DOHH2 (cell line): ENCODE measurements at regions not wholly inside any gene's neighbourhood (a gene's known extent, or its start where the extent isn't known, plus 50 kb on each side); places are given as distances from the start of the nearest gene placed in this dataset.

ENCODE experiments used
- H3F3A ChIP-seq: fragments of 200-600 bp; sonication (generic), shearing (Covaris generic); 2 replicates; pipeline ENCODE4 v1.6.0; 2016; ENCODE audit warnings: antibody characterized with exemption, mild to moderate bottlenecking; ENCODE audit not compliant: control insufficient read depth, insufficient read depth
- H3K27ac ChIP-seq: fragments of 200-600 bp; sonication (generic); 2 replicates; pipeline ENCODE4 v1.5.1; 2014; ENCODE audit warnings: low read depth, mild to moderate bottlenecking, low read length, moderate library complexity
- H3K27me3 ChIP-seq: fragments of 200-600 bp; sonication (generic); 2 replicates; pipeline ENCODE4 v1.6.1; 2014; ENCODE audit warnings: mild to moderate bottlenecking, low read length, mixed read lengths; ENCODE audit not compliant: control insufficient read depth
- H3K36me3 ChIP-seq: fragments of 200-600 bp; sonication (generic); 2 replicates; pipeline ENCODE4 v1.6.1; 2014; ENCODE audit warnings: mild to moderate bottlenecking, low read length, moderate library complexity, mixed read lengths; ENCODE audit not compliant: control insufficient read depth
- H3K4me1 ChIP-seq: fragments of 200-600 bp; sonication (generic); 2 replicates; pipeline ENCODE4 v1.6.1; 2014; ENCODE audit warnings: mild to moderate bottlenecking, low read length, mixed read lengths; ENCODE audit not compliant: control insufficient read depth
- H3K4me2 ChIP-seq: fragments of 200-600 bp; sonication (generic); 2 replicates; pipeline ENCODE4 v1.6.0; 2014; ENCODE audit warnings: mild to moderate bottlenecking, low read length, moderate library complexity
- H3K4me3 ChIP-seq: fragments of 200-600 bp; sonication (generic); 2 replicates; pipeline ENCODE4 v1.5.1; 2014; ENCODE audit warnings: mild to moderate bottlenecking, low read length, mixed read lengths
- H3K79me2 ChIP-seq: fragments of 200-600 bp; sonication (generic); 2 replicates; pipeline ENCODE4 v1.6.1; 2014; ENCODE audit warnings: mild to moderate bottlenecking, low read length, mixed read lengths; ENCODE audit not compliant: control insufficient read depth
- H3K9me2 ChIP-seq: fragments of 200-600 bp; sonication (generic); replicated peaks from 2 replicates; pipeline ENCODE4 v1.6.1; 2014; ENCODE audit warnings: mild to moderate bottlenecking, low read length, mixed read lengths; ENCODE audit not compliant: control insufficient read depth
- H3K9me3 ChIP-seq: fragments of 200-600 bp; sonication (generic); 2 replicates; pipeline ENCODE4 v1.6.1; 2014; ENCODE audit warnings: antibody characterized with exemption, low read length, mixed read lengths; ENCODE audit not compliant: control insufficient read depth, insufficient read depth
- H4K20me1 ChIP-seq: fragments of 200-600 bp; sonication (generic); 2 replicates; pipeline ENCODE4 v1.6.0; 2014; ENCODE audit warnings: low read depth, mild to moderate bottlenecking, antibody characterized with exemption, low read length, moderate library complexity; ENCODE audit not compliant: control insufficient read depth, insufficient read depth
- EZH2phosphoT487 ChIP-seq: fragments of 200-600 bp; sonication (generic); IDR thresholded peaks from 2 replicates; pipeline ENCODE4 v1.6.1; 2017; ENCODE audit warnings: borderline replicate concordance, mild to moderate bottlenecking, antibody characterized with exemption, low read length, moderate library complexity, mixed read lengths
- TF ChIP-seq, protein P1 (sequence below): fragments of 200-600 bp; sonication (generic); IDR thresholded peaks from one replicate; pipeline ENCODE4 v1.5.1; 2014; ENCODE audit warnings: antibody characterized with exemption, mild to moderate bottlenecking, low read depth, low read length; ENCODE audit not compliant: poor library complexity, severe bottlenecking

DNA sequence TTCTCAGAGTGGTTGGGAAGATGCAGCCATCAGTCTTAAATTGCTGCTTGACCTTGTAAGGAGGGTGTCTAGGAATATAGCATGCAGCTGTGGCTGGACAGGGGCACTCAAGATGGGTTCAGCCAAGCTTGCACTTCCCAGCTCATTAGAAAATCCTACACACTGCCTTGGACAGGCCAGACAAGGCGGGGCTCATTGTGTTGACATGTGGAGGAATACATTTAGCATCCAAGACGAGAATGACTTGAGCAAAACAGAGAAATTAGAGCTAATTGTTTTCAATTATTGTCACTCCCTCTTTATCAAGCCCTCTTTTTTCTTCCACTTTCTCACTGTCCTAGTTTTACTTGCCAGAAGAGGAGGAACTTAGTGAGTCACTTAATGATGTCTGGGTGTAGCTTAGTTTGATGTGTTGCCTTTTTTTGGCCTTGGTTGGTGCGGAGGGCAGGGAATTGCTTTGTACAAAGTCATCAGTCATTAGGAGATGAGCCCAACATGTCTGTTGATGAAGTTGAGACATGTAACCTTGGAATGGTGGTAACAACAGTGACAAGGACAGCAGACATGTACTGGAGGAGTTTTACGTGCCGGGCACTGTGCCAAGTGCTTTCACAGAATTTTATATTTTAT, 1219.3 kb upstream of the WWC1 start:
- TF ChIP-seq, protein P1, sequence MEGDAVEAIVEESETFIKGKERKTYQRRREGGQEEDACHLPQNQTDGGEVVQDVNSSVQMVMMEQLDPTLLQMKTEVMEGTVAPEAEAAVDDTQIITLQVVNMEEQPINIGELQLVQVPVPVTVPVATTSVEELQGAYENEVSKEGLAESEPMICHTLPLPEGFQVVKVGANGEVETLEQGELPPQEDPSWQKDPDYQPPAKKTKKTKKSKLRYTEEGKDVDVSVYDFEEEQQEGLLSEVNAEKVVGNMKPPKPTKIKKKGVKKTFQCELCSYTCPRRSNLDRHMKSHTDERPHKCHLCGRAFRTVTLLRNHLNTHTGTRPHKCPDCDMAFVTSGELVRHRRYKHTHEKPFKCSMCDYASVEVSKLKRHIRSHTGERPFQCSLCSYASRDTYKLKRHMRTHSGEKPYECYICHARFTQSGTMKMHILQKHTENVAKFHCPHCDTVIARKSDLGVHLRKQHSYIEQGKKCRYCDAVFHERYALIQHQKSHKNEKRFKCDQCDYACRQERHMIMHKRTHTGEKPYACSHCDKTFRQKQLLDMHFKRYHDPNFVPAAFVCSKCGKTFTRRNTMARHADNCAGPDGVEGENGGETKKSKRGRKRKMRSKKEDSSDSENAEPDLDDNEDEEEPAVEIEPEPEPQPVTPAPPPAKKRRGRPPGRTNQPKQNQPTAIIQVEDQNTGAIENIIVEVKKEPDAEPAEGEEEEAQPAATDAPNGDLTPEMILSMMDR: no peak
- TF ChIP-seq EZH2phosphoT487: no peak
- Histone ChIP-seq H3K27ac (no peak overlapping the region), H3K4me3 (no peak overlapping the region), H3K9me3 (no peaks in the 10 kb centered on the region), H4K20me1 (no peaks in the 10 kb centered on the region), H3K27me3 (no peaks in the 10 kb centered on the region), H3F3A (no peaks in the 10 kb centered on the region), H3K9me2 (no peaks in the 10 kb centered on the region), H3K4me2 (no peak overlapping the region), H3K4me1 (no peaks in the 10 kb centered on the region), H3K79me2 (no peaks in the 10 kb centered on the region), H3K36me3 (no peaks in the 10 kb centered on the region)

DNA sequence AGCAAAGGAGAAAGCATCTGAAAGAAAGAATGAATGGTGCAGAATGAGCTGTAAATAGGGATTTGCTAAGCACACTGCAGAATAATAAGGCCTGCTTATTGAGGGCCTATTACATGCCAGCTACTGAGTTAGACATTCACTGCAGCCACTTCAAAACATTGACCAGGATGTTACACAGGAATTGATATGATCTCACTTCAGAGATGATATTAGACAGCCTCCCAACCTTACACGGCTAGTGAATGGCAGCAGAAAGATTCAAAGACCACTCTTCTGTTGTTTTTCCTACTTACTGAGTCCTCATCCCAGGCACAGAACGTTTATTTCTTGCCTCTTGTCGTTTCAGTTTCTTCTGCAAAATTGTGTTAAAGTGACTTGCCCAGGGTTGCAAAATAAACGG, 1209.9 kb upstream of the WWC1 start:
- no peaks in the 10 kb centered on the region for H3K79me2 ChIP-seq
- no peaks in the 10 kb centered on the region for H3K9me3 ChIP-seq
- no peak for TF ChIP-seq EZH2phosphoT487
- TF ChIP-seq, protein P1: no peak
- no peaks in the 10 kb centered on the region for H3K9me2 ChIP-seq
- no peaks in the 10 kb centered on the region for H3K4me1 ChIP-seq
- no peaks in the 10 kb centered on the region for H3K27me3 ChIP-seq
- no peak overlapping the region for H3K4me3 ChIP-seq
- no peaks in the 10 kb centered on the region for H3K36me3 ChIP-seq
- H3F3A ChIP-seq: no peaks in the 10 kb centered on the region
- H4K20me1 ChIP-seq: no peaks in the 10 kb centered on the region
- H3K4me2 ChIP-seq: no peak overlapping the region
- H3K27ac ChIP-seq: no peak overlapping the region

DNA sequence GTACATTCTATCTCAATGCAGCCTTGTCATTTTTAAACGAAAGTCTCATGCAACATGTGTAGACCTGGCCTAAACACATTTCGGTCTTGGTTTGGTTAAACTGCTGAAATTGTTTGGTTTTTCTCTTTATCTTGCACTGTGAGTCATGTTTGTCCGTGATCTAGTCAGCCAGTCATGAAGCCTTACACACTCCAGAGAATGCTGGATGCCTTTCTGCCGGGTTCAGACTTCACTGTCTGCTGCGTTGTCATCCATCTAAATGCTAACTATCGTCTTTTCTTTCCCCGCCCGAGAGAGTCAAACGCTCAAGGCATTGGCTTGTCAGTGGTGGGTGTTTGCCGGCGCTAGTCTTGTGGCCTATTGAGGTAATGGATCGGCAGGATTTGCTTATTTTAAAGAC, 1194.6 kb upstream of the WWC1 start:
- H3K36me3 ChIP-seq: no peaks in the 10 kb centered on the region
- H3K27me3 ChIP-seq: no peaks in the 10 kb centered on the region
- H4K20me1 ChIP-seq: no peaks in the 10 kb centered on the region
- no peaks in the 10 kb centered on the region for H3K4me1 ChIP-seq
- no peak overlapping the region for H3K27ac ChIP-seq
- H3K9me2 ChIP-seq: no peaks in the 10 kb centered on the region
- no peak overlapping the region for H3K4me2 ChIP-seq
- H3K4me3 ChIP-seq: no peak overlapping the region
- H3K79me2 ChIP-seq: no peaks in the 10 kb centered on the region
- no peaks in the 10 kb centered on the region for H3F3A ChIP-seq
- TF ChIP-seq, protein P1: no peak
- no peak for TF ChIP-seq EZH2phosphoT487
- peaks cover 4% of the 10 kb centered on the region; the same call in 1 of the 2 replicates for H3K9me3 ChIP-seq
